Natural killer cell (primary cell): ENCODE measurements at regions not wholly inside any gene's neighbourhood (a gene's known extent, or its start where the extent isn't known, plus 50 kb on each side); places are given as distances from the start of the nearest gene placed in this dataset.

Experiments
- ATAC-seq, 3 donors: fragments of 150-1000 bp in 2 of 3; fragments of 200-7000 bp in 1 of 3; cut with Tn5 transposase; 1 replicate in 1 of 3; 2 replicates in 2 of 3; pipeline ENCODE4 v1.10.0; 2021; ENCODE audit warnings: mild to moderate bottlenecking in 2 of 3, moderate library complexity in 2 of 3
- DNase-seq, 2 donors: peaks; one replicate each; pipeline versions ENCODE4 v3.0.0 to v3.0.0-alpha.2; 2013 to 2021; ENCODE audit warnings: mixed read lengths in 1 of 2
- H3K27ac ChIP-seq: one replicate; pipeline ENCODE4 v1.5.1; 2013; ENCODE audit warnings: mild to moderate bottlenecking, low read length
- H3K27me3 ChIP-seq: one replicate; pipeline ENCODE4 v1.6.1; 2013; ENCODE audit warnings: low read length; ENCODE audit not compliant: control insufficient read depth, insufficient read depth
- H3K36me3 ChIP-seq: one replicate; pipeline ENCODE4 v1.6.1; 2013; ENCODE audit warnings: low read length; ENCODE audit not compliant: control insufficient read depth, insufficient read depth
- H3K4me1 ChIP-seq: one replicate; pipeline ENCODE4 v1.6.1; 2013; ENCODE audit warnings: low read length; ENCODE audit not compliant: control insufficient read depth, insufficient read depth
- H3K4me3 ChIP-seq: one replicate; pipeline ENCODE4 v1.5.1; 2013; ENCODE audit warnings: low read length
- H3K9me3 ChIP-seq: one replicate; pipeline ENCODE4 v1.6.1; 2013; ENCODE audit warnings: low read length; ENCODE audit not compliant: control insufficient read depth, insufficient read depth
- H3K27ac Mint-ChIP-seq, 2 donors: one replicate each; pipeline ENCODE4 v1.8.0; 2022; ENCODE audit warnings: mild to moderate bottlenecking in 2 of 2, mixed read lengths in 2 of 2, moderate library complexity in 1 of 2
- H3K27me3 Mint-ChIP-seq, 2 donors: one replicate each; pipeline ENCODE4 v1.8.0; 2022; ENCODE audit warnings: low read depth in 2 of 2, mixed read lengths in 2 of 2
- H3K36me3 Mint-ChIP-seq: one replicate; pipeline ENCODE4 v1.8.0; 2022; ENCODE audit warnings: mixed read lengths
- H3K4me1 Mint-ChIP-seq, 2 donors: one replicate each; pipeline ENCODE4 v1.8.0; 2022; ENCODE audit warnings: mixed read lengths in 2 of 2
- H3K4me3 Mint-ChIP-seq: one replicate; pipeline ENCODE4 v1.8.0; 2022; ENCODE audit warnings: mild to moderate bottlenecking, moderate library complexity, mixed read lengths
- H3K9me3 Mint-ChIP-seq, 2 donors: one replicate each; pipeline ENCODE4 v1.8.0; 2022; ENCODE audit warnings: mixed read lengths in 2 of 2
- WGBS: methylation state at CpG from one replicate; pipeline ENCODE4 v1.1.7; 2013; ENCODE audit warnings: missing lambda C conversion rate; ENCODE audit not compliant: insufficient coverage; 5-methylcytosine and 5-hydroxymethylcytosine counted together
- intact Hi-C: fragments of 100-400 bp; cut with micrococcal nuclease; formaldehyde crosslinking; loops from one replicate; pipeline ENCODE4 v1.14.2; 2022
- TF ChIP-seq, protein P1 (sequence below): fragments of 200-600 bp; IDR thresholded peaks from one replicate; pipeline ENCODE4 v1.8.0; 2022; ENCODE audit warnings: antibody characterized with exemption

GRCh38 chr2:125281242-125281641 lies 1256.2 kb downstream of the CNTNAP5 start:
- ATAC-seq (no peak), DNase-seq (no peak)
- TF ChIP-seq, protein P1, sequence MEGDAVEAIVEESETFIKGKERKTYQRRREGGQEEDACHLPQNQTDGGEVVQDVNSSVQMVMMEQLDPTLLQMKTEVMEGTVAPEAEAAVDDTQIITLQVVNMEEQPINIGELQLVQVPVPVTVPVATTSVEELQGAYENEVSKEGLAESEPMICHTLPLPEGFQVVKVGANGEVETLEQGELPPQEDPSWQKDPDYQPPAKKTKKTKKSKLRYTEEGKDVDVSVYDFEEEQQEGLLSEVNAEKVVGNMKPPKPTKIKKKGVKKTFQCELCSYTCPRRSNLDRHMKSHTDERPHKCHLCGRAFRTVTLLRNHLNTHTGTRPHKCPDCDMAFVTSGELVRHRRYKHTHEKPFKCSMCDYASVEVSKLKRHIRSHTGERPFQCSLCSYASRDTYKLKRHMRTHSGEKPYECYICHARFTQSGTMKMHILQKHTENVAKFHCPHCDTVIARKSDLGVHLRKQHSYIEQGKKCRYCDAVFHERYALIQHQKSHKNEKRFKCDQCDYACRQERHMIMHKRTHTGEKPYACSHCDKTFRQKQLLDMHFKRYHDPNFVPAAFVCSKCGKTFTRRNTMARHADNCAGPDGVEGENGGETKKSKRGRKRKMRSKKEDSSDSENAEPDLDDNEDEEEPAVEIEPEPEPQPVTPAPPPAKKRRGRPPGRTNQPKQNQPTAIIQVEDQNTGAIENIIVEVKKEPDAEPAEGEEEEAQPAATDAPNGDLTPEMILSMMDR: no peak
- Histone ChIP-seq H3K4me3 (no peak overlapping the region), H3K4me1 (no peaks in the 10 kb centered on the region), H3K9me3 (no peaks in the 10 kb centered on the region), H3K27me3 (no peaks in the 10 kb centered on the region), H3K36me3 (no peaks in the 10 kb centered on the region), H3K27ac (no peak overlapping the region)
- no CpG with 5 or more reads among the region's 1 CpG for WGBS
- Mint-ChIP-seq H3K27ac (no peak overlapping the region), H3K27me3 (no peaks in the 10 kb centered on the region), H3K36me3 (peaks cover 6% of the 10 kb centered on the region), H3K4me3 (no peak overlapping the region), H3K9me3 (peaks cover 7 to 20% of the 10 kb centered on the region in 2 donors), H3K4me1 (no peaks in the 10 kb centered on the region)
- intact Hi-C loops: no loop called here

DNA sequence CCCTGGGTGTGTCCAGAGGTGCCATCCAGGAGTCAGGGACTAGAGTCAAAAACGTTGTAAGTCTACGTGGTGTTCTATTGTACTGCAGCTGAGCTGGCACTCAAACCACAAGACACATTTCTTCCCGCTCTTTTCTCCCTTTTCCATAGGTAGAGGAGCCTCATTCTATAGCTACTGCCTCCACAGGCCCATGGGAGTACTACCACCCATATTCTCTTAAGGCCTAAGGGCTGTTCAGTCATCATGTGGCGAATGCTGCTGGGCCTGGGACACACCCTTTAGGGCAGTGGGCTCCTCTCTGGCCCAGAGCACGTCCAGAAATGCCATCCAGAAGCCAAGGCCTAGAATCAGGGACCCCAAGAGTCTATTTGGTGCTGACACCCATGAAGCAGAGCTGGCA lies 1271.7 kb downstream of the CNTNAP5 start:
- Mint-ChIP-seq H3K4me1 (no peaks in the 10 kb centered on the region), H3K4me3 (no peak overlapping the region), H3K36me3 (peaks cover 6% of the 10 kb centered on the region), H3K27ac (no peak overlapping the region), H3K9me3 (peaks cover 3 to 13% of the 10 kb centered on the region in 2 donors), H3K27me3 (no peaks in the 10 kb centered on the region)
- no peak overlapping the region for H3K4me3 ChIP-seq
- H3K27me3 ChIP-seq: no peaks in the 10 kb centered on the region
- H3K9me3 ChIP-seq: peaks cover 6% of the 10 kb centered on the region
- no peaks in the 10 kb centered on the region for H3K4me1 ChIP-seq
- H3K27ac ChIP-seq: no peak overlapping the region
- no peak for DNase-seq
- 71% methylated on average over 5 of the region's 5 CpGs for WGBS
- TF ChIP-seq, protein P1: no peak
- no peaks in the 10 kb centered on the region for H3K36me3 ChIP-seq
- intact Hi-C loops: no loop called here
- no peak for ATAC-seq

- Mint-ChIP-seq H3K36me3 (no peaks in the 10 kb centered on the region), H3K9me3 (peaks cover 17 to 20% of the 10 kb centered on the region in 2 donors), H3K27me3 (no peaks in the 10 kb centered on the region), H3K27ac (no peak overlapping the region), H3K4me3 (no peak overlapping the region), H3K4me1 (no peaks in the 10 kb centered on the region)
- Histone ChIP-seq H3K9me3 (peaks cover 11% of the 10 kb centered on the region), H3K4me3 (no peak overlapping the region), H3K4me1 (no peaks in the 10 kb centered on the region), H3K27ac (no peak overlapping the region), H3K27me3 (no peaks in the 10 kb centered on the region), H3K36me3 (no peaks in the 10 kb centered on the region)
- no peak for DNase-seq
- WGBS: 96% methylated on average over 4 of the region's 6 CpGs
- intact Hi-C loops: no loop called here
- no peak for ATAC-seq
- TF ChIP-seq, protein P1: no peak
Observed at GRCh38 chr2:125310657-125311364, 1285.7 kb downstream of the CNTNAP5 start.

DNA sequence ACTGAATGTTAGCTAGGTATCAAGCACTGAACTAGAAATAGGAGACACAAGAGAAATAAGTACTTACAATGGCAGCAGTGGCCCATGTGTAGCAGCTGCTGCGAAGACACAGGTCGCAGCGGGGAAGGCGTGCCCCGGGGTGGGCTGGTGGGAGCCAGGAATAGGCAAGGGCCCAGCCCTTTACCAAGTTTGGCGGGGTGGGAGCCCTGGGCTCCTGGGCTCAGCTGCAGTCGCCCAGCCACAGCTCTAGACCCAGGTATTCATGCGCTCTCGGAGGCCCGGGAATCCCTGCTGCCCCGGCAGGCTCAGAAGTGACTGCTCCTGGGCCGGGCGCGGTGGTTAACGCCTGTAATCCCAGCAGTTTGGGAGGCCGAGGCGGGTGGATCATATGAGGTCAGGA lies 1287.3 kb downstream of the CNTNAP5 start:
- Histone ChIP-seq H3K27ac (no peak overlapping the region), H3K4me3 (no peak overlapping the region), H3K27me3 (no peaks in the 10 kb centered on the region), H3K36me3 (no peaks in the 10 kb centered on the region), H3K4me1 (no peaks in the 10 kb centered on the region), H3K9me3 (peaks cover 15% of the 10 kb centered on the region)
- no peak for ATAC-seq
- Mint-ChIP-seq H3K4me3 (no peak overlapping the region), H3K27me3 (no peaks in the 10 kb centered on the region), H3K27ac (no peak overlapping the region), H3K4me1 (no peaks in the 10 kb centered on the region), H3K9me3 (peaks cover 17% of the 10 kb centered on the region in 2 donors), H3K36me3 (no peaks in the 10 kb centered on the region)
- TF ChIP-seq, protein P1: no peak
- DNase-seq: no peak
- 89% methylated on average over 17 of the region's 17 CpGs for WGBS
- intact Hi-C loops: no loop called here
